ENCODE measurements at regions not wholly inside any gene's neighbourhood (a gene's known extent, or its start where the extent isn't known, plus 50 kb on each side); places are given as distances from the start of the nearest gene placed in this dataset.

GRCh38 chr1:101474039-101474665, 237.3 kb downstream of the S1PR1 start:
- TF ChIP-seq POLR2A (IDR thresholded peaks at IDR 0.05), result no peak
- TF ChIP-seq CTCF (IDR thresholded peaks at IDR 0.05), result no peak
- TF ChIP-seq POLR2AphosphoS5 (IDR thresholded peaks at IDR 0.05), result no peak
